GM18909 (cell line): ENCODE measurements at regions not wholly inside any gene's neighbourhood (a gene's known extent, or its start where the extent isn't known, plus 50 kb on each side); places are given as distances from the start of the nearest gene placed in this dataset.

ENCODE experiments used
- ATAC-seq: cut with Tn5 transposase; IDR thresholded peaks from one replicate; pipeline ENCODE4 v1.9.1; 2021; ENCODE audit warnings: mild to moderate bottlenecking; ENCODE audit not compliant: unreplicated experiment, poor library complexity

DNA sequence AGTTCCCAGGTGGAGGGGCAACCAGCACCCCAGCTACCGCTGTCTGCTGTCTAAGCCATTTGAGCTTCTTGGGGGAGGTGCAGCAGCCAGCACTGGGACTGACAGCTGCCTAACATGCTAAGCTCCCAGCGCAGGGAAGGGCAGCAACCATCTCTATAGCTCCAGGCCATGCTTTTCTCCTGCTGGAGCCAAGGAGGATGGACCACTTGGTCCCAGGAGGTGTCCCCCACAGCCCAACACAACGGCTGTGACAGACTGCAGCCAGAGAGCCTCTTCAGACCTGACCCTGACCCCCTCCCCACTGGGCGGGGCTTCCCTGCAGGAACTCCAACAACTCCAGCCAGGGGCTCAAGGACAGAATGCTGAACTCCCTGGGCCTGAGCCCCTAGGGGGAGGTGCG lies 370.6 kb upstream of the REG3G start:
- no peak for ATAC-seq

DNA sequence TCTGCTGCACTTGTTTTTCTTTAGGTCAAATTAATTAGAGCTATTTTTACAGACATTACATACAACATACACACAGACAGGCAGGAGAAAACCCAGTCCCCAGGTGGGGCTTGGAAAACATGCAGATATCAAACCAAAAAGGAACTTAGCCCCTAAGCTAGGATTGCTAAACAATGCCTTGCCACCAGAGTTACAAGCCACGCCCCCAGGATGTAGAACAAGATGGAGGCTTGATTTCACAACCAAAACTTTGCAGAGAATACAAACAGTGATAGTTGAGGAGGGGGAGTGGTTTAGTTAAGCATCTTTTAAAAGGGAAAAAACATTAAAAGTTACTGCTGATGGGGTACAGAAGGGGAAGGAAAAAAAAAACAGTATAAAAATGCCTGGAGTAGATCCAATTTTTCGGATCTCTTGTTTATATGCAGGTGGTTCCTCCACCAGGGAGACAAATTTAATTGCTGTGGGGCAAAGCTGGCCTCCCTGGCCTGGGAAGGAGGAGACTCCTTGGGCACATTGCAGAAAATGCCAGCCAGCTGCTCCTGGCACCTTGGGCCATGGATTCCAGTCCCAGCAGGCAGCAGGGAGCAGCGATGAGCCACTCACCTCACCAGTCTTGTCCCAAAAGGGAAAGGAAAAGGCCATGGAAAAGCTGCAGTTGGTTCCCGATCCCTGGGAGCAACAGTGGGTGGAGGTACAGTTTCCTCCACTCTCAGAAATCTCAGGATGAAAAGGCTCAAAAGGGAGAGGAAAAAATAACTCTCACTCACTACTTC lies 348.4 kb upstream of the REG3G start:
- ATAC-seq = no peak

DNA sequence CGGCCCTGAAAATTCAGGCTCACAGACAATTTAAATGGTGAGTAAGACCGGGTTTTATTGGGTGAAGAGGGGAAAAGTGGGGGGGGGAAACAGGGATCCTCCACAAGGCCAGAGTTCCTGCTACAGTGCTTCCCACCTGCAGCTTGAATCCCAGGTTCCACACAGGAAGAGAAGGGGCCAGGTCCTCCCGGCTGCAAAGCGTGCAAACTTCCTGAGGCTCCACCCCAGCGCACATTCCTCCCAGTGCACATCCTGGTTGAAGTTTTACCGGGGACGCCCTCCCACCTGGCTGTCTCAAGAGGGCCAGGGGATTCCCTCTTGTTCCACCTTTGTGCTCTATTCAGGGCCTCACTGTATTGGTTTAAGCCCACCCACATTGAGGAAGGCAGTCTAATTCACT lies 347.7 kb upstream of the REG3G start:
- ATAC-seq = no peak

DNA sequence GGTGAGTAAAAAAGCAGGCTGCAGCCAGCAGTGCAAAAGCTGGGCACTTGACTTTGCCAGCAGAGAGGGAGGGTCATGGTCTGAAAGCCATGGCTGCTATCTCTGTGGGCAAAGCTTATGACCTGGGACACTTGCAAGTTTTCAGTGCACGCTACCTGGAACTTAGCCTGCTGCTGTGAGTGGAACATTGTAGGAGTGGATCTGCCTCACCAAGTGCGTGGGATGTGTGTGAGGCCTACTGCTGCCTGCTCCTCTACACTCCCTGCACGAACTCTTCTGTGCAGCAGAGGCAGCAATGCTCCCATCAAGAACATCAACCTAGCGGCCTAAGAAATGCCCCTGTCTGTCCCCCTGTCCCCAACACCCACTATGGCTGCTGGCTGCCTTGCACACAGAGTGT lies 344.1 kb upstream of the REG3G start:
- ATAC-seq = no peak

DNA sequence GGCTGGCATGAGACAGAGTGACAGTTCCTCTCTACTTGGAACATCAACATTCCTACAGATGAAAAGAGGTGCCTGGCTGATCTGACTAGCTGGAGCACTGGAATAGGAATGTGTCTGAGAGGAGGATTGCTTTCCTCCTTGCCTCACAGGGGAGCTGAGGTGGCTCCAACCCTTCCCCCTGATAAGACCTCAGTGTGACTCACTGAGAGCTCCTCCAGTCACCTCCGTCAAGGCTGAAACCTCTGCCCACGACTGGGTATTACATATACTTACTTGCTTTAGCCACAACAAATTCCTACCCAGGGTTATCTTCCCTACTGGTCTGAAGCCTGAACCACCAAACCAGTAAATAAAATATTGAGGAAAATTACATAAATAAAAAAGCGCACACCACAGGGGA lies 342.7 kb upstream of the REG3G start:
- no peak for ATAC-seq

DNA sequence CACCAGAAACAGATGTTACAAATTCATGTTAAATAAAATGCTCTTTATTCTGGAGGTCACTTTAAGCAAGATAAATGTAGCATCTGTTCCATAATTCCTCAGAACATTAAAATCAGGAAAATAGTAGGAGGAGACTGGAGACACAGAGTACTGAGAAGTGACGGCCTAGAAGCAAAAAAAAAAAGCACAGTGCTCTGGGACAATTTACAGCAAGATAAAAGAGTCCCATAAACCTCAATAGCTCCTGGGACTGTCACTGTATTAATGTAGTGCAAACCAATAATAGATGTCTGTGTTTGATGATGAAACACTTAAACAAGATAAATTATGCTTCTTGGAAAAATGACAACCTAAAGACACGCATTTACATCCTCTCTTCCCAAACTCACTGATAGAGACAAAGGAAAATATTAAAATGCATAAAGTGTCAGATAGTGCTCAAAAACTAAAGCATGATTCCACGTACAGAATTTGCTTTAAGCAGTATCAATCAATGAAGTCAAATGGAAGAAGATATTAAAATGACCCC lies 338.8 kb upstream of the REG3G start:
- ATAC-seq = no peak

DNA sequence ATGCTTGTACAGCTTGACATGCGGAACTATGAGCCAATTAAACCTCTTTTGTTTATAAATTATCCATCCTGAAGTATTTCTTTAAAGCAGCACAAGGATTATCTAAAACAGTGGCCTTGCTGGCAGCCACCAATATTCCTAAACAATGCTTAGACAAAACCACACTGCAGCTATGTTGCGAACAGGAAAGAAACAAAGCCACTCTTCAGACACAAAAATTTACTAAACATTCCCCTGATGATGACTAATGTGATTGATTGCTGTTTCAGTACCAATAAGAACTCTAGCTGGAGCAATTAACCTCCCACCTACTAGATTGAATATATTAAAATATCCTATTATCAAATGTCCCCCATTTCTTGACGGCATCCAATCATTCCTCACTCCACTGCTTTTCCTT lies 325.8 kb upstream of the REG3G start:
- ATAC-seq = no peak

DNA sequence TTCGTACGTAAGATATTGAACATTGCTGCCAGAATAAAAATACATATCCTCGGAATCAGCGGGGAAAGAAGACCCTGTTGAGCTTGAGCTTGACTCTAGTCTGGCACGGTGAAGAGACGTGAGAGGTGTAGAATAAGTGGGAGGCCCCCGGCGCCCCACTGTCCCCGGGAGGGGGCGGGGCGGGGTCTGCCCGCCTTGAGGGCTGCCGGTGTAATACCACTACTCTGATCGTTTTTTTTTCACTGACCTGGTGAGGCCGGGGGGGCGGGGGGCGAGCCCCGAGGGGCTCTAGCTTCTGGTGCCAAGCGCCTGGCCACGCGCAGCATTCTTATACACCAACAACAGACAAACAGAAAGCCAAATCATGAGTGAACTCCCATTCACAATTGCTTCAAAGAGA lies 324.0 kb upstream of the REG3G start:
- no peak for ATAC-seq

DNA sequence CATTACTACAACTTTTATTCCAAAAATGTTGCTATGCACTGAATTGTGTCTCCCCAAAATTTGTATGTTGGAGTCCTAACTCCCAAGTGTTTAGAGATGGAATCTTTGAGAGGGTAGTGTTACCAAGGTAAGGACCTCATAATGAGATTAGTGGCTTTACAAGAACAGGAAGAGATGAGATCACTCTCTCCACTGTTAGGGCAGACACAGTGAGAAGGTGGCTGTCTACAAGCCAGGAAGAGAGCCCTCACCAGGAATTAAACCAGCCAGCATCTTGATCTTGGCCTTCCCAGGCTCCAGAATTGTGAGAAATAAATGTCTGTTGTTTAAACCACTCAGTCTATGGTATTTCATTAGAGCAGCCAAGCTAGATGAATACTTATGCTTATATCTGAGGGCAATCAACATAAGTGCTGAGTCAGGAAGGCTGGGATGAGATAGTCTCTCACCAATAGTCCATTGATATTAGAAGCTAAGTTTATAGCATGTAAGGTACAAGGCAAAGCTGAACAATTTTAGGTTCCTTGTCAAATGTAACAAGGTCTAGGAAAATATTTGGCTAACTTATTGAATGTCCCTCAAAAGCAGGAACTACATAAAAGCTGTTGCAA lies 317.6 kb upstream of the REG3G start:
- no peak for ATAC-seq

DNA sequence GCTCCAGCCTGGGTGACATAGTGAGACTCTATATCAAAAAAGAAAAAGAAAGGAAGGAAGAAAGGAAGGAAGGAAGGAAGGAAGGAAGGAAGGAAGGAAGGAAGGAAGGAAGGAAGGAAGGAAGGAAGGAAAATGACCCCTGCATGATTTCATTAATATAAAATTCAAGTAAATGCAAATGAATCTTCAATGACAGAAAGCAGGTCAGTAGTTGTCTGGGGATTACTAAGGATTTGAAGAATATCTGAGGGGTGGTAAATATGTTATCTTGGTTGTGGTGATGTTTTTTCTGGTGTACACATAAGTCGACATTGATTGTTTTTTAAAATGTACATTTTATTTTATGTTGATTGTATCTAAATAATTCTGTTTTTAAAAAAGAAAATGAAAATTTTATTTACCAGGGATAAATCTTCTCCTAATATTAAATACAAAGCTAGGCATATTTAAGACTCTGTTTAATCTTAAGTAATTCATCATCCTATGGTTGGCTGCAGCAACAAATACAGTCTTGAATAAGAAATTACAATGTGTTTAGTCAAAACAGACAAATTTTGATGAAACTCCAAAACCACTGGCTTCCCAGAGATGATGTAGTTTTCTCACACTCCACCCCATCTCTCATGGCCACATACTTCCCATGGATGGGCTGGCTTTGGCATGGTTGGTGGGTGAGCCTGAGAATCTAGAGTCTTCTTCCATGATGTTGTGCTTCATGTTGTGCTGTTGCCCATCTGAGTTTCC lies 314.7 kb upstream of the REG3G start:
- ATAC-seq = no peak

DNA sequence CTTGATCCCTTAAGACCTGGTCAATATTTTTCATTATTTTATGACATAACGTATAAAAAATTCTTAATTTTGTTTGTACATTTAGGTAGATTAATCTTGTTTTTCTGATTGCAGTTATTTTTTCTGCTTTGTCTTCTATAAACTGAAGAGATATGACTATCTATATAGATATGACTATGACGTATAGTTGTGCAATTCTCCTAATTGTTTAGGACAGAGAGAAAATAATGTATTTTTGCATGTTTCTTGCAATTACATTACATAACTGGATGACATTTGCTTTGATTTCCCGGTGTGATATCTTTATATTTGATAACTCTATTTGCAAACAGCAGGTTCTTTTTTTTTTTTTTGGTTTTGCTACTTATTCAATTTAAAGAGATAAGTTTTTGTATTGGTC lies 310.2 kb upstream of the REG3G start:
- no peak for ATAC-seq

DNA sequence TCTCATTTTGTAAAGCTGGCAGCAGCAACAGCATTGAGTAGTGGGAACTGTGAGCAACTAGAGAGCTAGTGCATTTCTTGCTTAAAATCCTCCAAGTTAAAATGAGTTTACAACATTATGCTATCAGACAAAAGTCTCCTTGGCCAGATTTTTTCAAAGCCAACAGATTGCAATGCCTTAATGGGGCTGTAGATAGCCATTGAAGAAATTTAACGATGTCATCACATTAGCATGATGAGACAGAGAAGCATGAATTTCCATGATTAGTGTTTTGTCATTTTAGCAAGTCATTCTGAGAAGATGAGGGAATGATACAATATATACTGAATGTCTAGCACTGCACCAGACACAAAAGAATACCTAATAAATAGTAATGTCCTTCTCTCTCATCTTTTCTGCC lies 307.5 kb upstream of the REG3G start:
- no peak for ATAC-seq

DNA sequence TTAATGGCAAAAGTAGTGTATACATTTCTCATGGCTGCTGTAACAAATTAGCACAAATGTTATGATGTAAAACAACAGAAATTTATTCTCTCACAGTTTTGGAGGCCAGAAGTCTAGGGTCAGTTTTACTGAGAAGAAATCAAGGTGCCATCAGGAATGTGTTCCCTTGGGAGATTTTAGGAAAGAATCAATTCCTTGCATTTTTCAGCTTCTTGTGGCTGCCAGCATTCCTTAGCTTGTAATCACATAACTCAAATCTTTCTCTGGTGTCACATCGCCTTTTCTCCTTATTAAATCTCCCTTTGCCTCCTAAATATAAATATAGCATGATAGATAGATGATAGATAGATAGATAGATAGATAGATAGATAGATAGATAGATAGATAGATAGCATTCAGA lies 307.0 kb upstream of the REG3G start:
- no peak for ATAC-seq

DNA sequence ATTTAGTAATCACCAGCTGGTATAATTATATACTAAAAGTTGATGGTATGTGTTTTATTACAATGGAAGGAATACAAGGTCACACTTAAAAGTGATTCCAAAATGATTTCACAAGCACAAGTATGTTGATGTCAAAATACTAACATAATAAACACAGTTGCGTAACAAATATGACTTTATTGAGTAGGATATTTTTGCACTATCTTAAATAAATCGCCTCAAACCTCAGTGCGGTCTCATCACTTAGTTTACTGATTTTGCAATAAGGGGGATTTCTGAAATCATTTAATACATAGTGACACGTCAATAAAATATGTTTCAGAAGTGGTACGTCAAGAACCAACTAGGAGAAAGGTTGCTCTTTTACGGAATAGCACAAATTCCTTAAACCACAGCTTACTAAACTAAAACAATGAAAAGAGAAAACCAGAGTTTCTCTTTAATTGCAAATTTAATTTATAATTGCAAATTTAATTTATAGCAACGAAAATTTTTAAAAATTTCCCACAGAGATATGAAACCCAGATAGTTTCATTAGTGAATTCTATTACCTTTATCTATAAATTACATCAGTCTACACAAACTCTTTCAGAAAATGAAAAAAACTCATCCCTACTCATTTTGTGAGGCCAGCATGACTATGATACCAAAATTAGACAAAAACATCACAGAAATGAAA lies 304.0 kb upstream of the REG3G start:
- ATAC-seq = no peak

DNA sequence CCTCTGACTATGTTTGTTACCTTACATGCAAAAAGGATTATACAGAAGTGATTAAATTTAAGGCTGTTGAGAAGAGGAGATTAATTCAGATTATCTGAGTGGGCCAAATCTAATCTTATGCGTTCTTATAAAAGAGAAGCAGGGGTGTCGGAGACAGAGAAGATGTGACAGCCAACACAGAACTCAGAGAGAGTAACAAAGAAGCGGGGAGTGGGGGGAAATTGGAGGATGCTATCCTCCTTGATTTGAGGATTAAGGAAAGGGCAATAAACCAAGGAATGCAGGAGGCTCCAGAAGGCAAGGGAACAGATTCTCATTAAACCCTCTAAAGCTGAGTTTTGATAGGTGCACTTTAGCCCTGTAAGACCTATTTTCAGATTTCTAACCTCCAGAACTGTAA lies 291.3 kb upstream of the REG3G start:
- no peak for ATAC-seq

DNA sequence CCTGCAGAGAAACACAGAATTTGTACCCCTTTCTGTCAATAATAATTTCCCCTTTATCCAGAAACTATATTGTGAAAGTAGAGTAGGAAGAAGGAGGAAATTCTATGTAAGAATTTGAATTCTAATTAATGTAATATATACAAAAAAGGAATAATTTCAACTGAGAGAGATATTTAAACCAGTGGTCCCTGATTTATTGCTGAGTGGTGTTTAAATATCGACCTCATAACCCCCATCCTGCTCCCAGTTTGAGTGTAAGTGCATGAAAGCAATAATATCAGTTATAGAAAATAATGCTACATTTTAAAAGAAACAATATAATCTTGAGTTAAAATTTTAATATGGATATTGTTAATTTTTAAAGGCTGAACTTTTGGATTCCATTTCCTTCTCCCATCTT lies 286.2 kb upstream of the REG3G start:
- no peak for ATAC-seq

DNA sequence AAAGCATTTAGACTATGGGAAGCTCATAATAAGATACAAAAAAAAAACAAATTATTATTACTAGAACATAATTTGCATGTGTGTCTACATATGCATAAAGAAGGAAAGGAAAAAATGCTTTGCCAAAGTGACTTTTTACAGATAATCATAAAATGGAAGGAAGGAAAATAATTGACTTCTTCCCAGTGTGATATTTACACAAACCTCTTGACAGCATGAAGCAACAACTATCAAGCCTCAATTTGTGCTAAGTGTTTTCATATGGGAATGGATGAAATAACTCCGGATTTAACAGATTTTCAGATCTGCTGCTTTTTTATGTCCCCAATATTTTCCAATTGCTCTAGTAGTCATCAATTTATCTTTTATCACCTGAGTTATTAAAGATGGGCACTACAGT lies 275.9 kb upstream of the REG3G start:
- no peak for ATAC-seq

DNA sequence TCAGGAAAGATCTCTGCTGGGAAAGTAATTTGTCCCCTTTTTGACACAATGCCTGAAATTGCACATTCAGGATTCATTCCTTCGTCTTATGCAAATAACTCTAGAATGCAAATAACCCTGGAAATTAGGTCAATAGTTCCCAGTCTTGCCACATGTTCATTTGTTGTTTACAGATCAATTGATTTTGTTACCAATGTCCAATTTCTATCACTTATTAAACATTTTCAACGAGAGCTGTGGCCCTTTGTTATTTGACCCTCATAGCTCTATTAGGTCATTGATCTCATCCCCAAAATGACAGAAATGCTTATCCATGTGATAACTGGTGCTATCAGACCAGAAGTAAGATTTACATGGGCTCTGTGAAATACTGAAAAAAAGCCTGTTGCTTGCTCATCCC lies 275.3 kb upstream of the REG3G start:
- ATAC-seq = no peak

DNA sequence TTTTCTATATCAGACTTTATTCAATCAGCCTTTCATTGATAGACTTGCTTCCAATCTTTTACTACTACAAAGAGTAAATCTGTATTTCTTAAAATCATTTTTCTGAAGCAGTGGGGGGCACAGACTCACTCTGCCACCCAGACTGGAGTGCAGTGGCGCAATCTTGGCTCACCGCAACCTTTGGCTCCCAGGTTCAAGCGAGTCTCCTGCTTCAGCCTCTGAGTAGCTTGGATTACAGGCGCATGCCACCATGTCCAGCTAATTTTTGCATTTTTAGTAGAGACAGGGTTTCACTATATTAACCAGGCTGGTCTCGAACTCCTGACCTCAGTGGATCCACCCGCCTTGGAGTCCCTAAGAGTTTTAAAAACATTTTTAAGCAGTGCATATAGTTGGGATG lies 270.6 kb upstream of the REG3G start:
- ATAC-seq = no peak

DNA sequence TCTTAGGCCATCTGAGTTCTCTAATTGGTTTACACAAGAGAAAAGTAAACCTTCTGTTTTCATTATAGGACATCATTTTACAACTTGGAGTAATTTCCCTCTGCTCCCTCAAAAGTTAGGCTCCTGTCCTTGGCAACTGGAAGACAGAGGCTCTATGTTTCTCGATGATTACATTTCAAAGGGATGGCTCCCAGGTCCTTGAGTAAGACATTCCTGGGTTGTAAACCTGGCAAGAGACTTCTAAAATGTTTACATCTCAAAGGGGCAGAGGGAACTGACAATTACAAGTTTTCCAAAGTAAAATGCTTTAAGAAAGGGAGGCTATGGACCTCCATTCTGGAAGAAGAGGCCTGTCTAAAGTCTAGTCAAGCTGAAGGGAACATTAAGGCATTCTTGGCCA lies 268.3 kb upstream of the REG3G start:
- ATAC-seq = no peak

DNA sequence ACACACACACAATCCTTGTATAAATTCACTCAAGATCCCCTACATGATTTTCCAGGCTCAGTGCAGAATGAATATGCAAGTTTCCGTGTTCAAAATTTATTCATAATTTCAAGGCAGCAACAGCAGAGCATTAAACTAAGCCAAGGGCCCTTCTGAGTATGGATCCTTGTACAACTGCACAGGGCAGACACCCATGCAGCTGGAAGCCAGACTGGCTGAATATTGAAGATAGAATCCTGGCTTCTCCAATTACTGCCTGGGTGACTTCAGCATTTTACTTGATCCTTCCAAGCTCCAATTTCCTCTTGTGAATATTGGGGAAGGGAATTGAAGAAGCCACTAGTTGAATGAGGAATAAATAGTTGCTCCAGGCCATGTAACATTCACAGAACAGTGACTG lies 267.9 kb upstream of the REG3G start:
- no peak for ATAC-seq
